ENCODE measurements at regions not wholly inside any gene's neighbourhood (a gene's known extent, or its start where the extent isn't known, plus 50 kb on each side); places are given as distances from the start of the nearest gene placed in this dataset.

DNA sequence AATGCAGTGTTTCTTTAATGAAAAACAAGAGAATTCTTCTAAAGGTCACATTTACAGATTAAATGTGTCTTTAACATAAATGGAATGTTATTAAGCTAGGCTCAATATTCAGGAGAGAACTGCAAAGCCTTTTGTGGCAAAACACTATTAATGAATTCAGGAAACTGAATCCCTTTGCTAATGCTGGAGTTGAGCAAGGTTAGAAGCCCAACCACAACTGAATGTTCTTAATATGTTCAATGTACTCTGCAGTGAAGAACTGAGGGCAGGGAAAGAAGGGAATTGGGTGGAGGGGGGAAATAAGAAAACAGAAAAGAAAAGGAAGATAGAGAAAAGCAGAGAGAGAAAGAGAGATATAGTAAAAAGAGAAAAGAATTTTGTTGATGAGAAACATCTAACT lies 276.7 kb upstream of the TMEM161B start:
- Histone ChIP-seq H3K79me2 (ENCODE audit: control insufficient read depth, insufficient read depth, low read length) (no peaks in the 10 kb centered on the region), H4K20me1 (ENCODE audit: control insufficient read depth, insufficient read depth) (no peaks in the 10 kb centered on the region), H3K9ac (ENCODE audit: control insufficient read depth, insufficient read depth, low read length) (no peak overlapping the region), H3K4me3 (no peak overlapping the region), H3K27ac (ENCODE audit: control insufficient read depth, insufficient read depth) (no peak overlapping the region), H3K4me2 (ENCODE audit: control insufficient read depth, insufficient read depth) (no peak overlapping the region), H2AFZ (ENCODE audit: control insufficient read depth, low read depth, low read length) (no peak overlapping the region), H3K9me3 (replicated peaks; ENCODE audit: control insufficient read depth, insufficient read depth, low read length) (no peaks in the 10 kb centered on the region), H3K4me1 (ENCODE audit: control insufficient read depth, insufficient read depth, low read length) (no peaks in the 10 kb centered on the region), H3K36me3 (ENCODE audit: control insufficient read depth in 2 of 2, insufficient read depth in 2 of 2, low read length in 1 of 2) (no peaks in the 10 kb centered on the region), H3K27me3 (replicated peaks in 1 of 2; ENCODE audit: control insufficient read depth in 2 of 2, insufficient read depth in 2 of 2, low read length in 1 of 2) (no peaks in the 10 kb centered on the region)
- ChIA-PET RAD21 (ENCODE audit: unreplicated experiment) (no interaction called here), CTCF (no interaction called here), POLR2A (no interaction called here), SMC1A (ENCODE audit: uncharacterized antibody, unreplicated experiment) (no interaction called here)
- no peak for FAIRE-seq
- in situ Hi-C loops (cut with MboI) (no loop called here), intact Hi-C loops (cut with micrococcal nuclease; ENCODE audit: unreplicated experiment) (no loop called here)
- no peak for DNase-seq (ENCODE audit: low read depth, low spot score)
- BruUV-seq (replicated peaks): no TSS peak
- TF ChIP-seq ZNF622 (IDR thresholded peaks at IDR 0.05) (no peak), POLR2A (IDR thresholded peaks at IDR 0.05; ENCODE audit: low read depth, low read length) (no peak), RUNX3 (IDR thresholded peaks at IDR 0.05; ENCODE audit: low read length) (no peak), NRF1 (conservative IDR thresholded peaks at IDR 0.05; ENCODE audit: low read depth, low read length) (no peak), SUZ12 (IDR thresholded peaks at IDR 0.05; ENCODE audit: unreplicated experiment) (no peak), EGR1 (IDR thresholded peaks at IDR 0.05; ENCODE audit: borderline replicate concordance in 1 of 2, low read depth in 2 of 2, low read length in 2 of 2) (no peak), ZNF384 (IDR thresholded peaks at IDR 0.05; ENCODE audit: borderline replicate concordance, low read depth, low read length) (no peak), BRCA1 (IDR thresholded peaks at IDR 0.05; ENCODE audit: low read depth, low read length) (no peak)
- TF ChIP-seq, protein P1, sequence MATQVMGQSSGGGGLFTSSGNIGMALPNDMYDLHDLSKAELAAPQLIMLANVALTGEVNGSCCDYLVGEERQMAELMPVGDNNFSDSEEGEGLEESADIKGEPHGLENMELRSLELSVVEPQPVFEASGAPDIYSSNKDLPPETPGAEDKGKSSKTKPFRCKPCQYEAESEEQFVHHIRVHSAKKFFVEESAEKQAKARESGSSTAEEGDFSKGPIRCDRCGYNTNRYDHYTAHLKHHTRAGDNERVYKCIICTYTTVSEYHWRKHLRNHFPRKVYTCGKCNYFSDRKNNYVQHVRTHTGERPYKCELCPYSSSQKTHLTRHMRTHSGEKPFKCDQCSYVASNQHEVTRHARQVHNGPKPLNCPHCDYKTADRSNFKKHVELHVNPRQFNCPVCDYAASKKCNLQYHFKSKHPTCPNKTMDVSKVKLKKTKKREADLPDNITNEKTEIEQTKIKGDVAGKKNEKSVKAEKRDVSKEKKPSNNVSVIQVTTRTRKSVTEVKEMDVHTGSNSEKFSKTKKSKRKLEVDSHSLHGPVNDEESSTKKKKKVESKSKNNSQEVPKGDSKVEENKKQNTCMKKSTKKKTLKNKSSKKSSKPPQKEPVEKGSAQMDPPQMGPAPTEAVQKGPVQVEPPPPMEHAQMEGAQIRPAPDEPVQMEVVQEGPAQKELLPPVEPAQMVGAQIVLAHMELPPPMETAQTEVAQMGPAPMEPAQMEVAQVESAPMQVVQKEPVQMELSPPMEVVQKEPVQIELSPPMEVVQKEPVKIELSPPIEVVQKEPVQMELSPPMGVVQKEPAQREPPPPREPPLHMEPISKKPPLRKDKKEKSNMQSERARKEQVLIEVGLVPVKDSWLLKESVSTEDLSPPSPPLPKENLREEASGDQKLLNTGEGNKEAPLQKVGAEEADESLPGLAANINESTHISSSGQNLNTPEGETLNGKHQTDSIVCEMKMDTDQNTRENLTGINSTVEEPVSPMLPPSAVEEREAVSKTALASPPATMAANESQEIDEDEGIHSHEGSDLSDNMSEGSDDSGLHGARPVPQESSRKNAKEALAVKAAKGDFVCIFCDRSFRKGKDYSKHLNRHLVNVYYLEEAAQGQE (IDR thresholded peaks at IDR 0.05; ENCODE audit: low read depth, low read length): no peak
- TF ChIP-seq, protein P2, sequence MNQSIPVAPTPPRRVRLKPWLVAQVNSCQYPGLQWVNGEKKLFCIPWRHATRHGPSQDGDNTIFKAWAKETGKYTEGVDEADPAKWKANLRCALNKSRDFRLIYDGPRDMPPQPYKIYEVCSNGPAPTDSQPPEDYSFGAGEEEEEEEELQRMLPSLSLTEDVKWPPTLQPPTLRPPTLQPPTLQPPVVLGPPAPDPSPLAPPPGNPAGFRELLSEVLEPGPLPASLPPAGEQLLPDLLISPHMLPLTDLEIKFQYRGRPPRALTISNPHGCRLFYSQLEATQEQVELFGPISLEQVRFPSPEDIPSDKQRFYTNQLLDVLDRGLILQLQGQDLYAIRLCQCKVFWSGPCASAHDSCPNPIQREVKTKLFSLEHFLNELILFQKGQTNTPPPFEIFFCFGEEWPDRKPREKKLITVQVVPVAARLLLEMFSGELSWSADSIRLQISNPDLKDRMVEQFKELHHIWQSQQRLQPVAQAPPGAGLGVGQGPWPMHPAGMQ (IDR thresholded peaks at IDR 0.05; ENCODE audit: borderline replicate concordance): no peak
- TF ChIP-seq, protein P3, sequence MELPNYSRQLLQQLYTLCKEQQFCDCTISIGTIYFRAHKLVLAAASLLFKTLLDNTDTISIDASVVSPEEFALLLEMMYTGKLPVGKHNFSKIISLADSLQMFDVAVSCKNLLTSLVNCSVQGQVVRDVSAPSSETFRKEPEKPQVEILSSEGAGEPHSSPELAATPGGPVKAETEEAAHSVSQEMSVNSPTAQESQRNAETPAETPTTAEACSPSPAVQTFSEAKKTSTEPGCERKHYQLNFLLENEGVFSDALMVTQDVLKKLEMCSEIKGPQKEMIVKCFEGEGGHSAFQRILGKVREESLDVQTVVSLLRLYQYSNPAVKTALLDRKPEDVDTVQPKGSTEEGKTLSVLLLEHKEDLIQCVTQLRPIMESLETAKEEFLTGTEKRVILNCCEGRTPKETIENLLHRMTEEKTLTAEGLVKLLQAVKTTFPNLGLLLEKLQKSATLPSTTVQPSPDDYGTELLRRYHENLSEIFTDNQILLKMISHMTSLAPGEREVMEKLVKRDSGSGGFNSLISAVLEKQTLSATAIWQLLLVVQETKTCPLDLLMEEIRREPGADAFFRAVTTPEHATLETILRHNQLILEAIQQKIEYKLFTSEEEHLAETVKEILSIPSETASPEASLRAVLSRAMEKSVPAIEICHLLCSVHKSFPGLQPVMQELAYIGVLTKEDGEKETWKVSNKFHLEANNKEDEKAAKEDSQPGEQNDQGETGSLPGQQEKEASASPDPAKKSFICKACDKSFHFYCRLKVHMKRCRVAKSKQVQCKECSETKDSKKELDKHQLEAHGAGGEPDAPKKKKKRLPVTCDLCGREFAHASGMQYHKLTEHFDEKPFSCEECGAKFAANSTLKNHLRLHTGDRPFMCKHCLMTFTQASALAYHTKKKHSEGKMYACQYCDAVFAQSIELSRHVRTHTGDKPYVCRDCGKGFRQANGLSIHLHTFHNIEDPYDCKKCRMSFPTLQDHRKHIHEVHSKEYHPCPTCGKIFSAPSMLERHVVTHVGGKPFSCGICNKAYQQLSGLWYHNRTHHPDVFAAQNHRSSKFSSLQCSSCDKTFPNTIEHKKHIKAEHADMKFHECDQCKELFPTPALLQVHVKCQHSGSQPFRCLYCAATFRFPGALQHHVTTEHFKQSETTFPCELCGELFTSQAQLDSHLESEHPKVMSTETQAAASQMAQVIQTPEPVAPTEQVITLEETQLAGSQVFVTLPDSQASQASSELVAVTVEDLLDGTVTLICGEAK (IDR thresholded peaks at IDR 0.05; ENCODE audit: borderline replicate concordance): no peak
- ATAC-seq: no peak

Measured in GM12878 (cell line).